HG02571 (cell line): ENCODE measurements at regions not wholly inside any gene's neighbourhood (a gene's known extent, or its start where the extent isn't known, plus 50 kb on each side); places are given as distances from the start of the nearest gene placed in this dataset.
"Not testable (repeated sequence)": the region's sequence is repeated elsewhere in the genome, so short reads cannot be mapped to it uniquely, and the experiment has no call there.

Experiments
- ATAC-seq: cut with Tn5 transposase; IDR thresholded peaks from one replicate; pipeline ENCODE4 v1.9.1; 2021; ENCODE audit warnings: mild to moderate bottlenecking, moderate library complexity; ENCODE audit not compliant: unreplicated experiment

DNA sequence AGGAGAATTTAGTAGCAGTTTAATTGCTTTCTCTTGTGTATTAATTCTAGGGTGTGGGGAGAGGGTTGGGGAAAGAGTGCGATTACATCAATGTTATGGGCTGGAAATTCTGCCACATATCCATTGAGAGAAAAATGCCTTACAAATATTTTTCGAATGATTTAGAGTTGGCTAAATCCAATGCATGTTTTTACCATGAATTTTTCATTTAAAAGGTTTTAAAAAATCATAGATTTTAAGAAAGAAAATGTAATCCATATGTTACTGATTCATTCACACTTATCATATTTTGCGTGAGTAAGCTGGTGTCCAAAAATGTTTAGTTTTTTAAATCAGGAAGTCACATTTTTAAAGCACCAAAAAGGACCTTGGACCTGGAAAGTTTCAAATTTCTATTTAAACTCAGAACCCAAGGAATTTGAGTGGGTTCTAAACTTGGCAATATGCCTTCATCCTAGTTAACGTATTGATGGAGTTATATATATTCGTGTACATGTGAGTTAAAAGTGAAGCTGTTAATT, 627.4 kb upstream of the CITED2 start:
- no peak for ATAC-seq

- no peak for ATAC-seq
These were observed 626.6 kb upstream of the CITED2 start for GRCh38 chr6:140001005-140001404.

- ATAC-seq, result not testable (repeated sequence)
These were observed 625.2 kb upstream of the CITED2 start for GRCh38 chr6:139999661-140000060.

GRCh38 chr6:139998478-139998877, 624.0 kb upstream of the CITED2 start:
- not testable (repeated sequence) for ATAC-seq

DNA sequence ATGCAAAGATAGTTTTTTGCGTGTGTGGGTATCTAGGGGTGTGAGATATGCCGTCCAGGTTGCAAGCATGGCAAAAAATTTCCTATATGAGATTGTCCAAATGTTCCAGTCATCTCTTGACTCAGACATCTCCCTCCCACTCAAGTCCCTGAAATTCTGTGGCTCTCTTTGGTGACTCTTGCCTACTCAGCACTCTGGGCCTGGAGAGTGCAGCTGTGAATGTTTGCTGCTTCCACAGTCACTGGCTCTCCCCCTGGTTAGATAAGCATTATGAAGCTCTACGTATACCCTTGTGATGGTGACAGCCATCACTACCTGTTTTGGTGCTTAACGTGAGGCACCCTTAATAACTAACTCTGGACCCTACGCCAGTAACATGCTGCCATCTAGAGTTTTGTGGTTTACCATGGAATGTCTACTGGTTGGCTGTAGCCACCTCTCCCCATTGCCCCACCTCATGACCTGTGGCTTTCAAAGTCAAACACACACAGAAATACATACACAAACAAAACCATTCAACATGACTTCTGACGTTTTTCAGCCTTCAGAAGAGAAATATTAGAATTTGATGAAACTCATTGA, 621.9 kb upstream of the CITED2 start:
- peak; percentile 90 for ATAC-seq

DNA sequence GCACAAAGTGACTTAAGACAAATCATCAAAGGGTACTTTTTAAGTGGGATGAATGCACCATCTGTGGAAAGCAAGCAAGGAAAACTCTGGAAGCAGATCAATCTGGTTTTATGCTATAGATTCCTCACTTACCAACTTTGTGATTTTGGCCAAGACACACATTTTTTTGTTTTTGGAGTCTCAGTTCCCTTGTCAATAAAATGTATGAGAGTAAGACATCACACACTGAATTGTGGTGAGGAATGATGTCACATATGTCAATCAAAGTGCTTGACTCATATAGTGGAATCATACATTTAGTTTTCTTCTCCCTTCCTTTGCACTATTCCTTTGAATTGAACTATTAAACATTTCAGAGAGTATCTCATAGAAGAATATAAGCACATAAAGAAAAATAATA, 620.5 kb upstream of the CITED2 start:
- ATAC-seq, result no peak

- no peak for ATAC-seq
These were observed 616.5 kb upstream of the CITED2 start for GRCh38 chr6:139990856-139991465.

- ATAC-seq, result no peak
These were observed 615.7 kb upstream of the CITED2 start for GRCh38 chr6:139990026-139990686.

- no peak for ATAC-seq
These were observed 614.2 kb upstream of the CITED2 start for GRCh38 chr6:139988685-139989084.

DNA sequence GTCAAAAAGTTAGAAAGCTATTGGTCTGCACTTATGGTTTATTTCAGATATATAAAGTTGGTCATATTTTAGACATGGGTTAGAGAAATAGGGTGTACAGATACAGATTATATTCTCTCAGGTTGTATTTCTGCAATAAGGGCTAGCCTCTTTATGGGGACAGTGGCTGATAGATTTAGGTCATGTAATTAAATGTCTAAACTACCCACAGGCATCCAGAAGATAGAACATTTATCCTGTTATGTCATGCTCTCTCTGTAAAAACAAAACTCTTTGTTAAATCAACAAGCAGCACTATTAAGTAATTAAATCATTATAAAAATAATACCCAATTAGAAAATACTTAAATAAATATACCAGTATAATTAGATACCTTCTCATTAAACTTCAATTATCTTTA, 612.6 kb upstream of the CITED2 start:
- no peak for ATAC-seq

DNA sequence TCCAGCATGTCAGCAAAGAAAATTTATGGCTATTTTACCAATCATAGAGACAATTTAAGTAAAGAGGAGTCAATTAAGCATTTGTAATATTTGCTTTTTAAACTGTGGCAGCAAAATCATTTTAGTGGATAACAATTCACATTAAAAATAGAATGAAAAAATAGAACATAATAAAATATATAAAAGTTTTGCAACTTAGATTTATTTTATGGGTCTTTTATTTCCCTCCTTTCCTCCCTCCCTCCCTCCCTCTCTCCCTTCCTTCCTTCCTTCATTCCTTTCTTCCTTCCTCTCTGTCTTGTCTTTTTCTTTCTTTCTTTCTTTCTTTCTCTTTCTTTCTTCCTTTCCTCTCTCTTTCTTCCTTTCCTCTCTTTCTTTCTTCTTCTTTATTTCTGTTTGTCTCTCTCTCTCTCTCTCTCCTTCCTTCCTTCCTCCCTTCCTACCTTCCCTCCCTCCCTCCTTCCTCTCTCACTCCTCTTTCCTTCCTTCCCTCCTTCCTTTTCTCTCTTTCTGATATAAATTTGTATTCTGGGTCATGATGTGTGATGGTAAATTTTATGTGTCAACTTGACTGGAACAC, 610.9 kb upstream of the CITED2 start:
- no peak for ATAC-seq

DNA sequence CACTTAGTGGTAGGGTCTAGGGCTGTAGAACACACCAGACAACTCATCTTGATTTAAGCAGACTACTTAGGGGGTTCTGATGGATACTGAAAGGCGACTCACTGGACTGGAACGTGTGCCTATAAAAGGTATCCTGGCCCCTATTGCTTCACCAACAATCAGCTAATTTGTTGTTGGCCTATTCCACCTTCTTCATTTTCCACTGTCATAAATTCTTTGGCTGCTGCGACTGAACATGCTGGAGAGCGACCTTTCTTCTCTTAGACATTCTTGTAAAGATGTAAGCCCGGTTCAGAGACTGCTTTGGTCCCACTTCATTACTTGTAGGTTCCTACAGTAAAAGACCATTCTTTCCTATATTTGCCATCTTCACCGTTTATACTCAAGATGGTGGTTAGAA, 609.9 kb upstream of the CITED2 start:
- ATAC-seq, result no peak

DNA sequence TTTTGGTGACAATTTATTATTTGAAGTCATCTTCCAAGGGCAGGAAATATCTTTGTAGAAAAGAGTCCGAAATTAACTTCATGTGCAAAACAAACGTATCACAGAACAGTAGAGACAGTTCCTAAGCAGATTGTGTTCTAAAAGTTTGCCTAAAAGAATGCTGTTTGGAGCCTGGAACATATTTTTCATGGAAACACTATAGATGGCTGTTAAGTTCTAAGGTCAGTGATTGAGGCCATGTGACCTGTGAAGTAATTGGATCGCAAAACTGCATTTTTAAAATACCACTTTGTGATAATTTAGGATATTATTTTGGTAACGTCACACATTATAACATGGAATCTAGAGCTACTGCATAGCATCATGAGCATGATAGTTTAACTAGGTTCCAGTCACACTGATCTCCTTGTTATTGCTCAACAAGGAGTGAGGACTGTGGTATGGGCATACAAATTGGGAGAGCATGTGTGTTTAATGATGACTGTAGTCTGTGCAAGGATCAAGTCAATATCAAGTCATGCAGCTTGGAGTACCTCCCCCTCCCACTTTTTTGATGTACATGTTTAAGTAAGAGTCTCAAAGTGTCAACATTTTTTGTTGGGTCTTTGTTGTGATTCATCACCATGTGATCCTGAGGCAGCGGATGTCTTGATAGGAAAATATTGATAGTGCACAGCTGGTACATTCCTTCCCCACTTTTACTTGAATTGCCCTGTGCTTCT, 609.3 kb upstream of the CITED2 start:
- ATAC-seq, result no peak

DNA sequence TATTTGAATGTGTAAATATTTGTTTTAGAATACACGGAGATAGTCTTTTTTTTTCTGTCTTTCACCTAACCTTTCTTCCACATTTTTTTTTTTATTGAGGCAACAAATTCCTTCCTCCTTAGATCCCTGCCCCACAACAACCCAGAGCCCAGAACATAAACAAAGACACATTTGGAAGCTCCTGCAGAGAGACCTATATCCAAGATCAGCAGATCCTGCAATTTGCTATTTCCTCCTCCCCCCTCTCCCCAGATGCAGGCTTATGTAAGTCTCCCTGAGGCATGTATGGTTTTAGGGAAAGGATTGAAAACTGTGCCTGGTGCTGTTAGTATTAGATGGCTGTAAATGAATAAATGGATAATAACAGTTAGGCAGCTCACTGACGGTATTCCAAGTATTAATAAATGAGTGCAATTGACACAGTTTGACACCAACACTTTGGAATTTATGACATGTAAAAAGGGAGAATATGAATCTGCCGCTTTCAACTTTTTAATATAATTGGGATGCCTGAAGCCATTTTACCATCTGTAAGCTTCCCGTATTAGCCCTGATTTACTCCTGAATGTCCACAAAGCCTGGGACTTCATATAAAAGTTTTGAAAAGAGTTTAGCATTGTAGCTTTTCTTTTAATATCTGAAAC, 608.3 kb upstream of the CITED2 start:
- no peak for ATAC-seq

DNA sequence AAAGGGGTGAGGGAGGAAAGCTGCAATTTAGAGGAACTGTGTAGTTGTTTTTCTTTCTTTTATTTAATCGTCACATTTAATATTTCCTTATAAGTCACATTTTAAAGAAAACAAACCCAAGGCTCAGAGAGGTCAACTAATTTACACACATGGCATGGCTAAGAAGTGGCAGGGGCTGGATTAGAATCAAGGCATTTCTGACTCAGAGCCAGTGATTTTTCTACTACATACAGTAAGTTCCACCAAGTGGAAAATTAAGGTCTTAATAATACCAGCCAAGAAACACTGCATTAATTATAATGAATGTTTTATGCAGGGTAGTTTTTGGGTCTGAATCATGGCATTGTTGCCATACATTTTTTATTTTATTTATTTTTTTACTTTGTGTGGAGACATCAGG, 607.7 kb upstream of the CITED2 start:
- no peak for ATAC-seq

GRCh38 chr6:139981768-139982181, 607.3 kb upstream of the CITED2 start:
- ATAC-seq, result no peak

- ATAC-seq, result no peak
These were observed 606.7 kb upstream of the CITED2 start for GRCh38 chr6:139981066-139981624.

GRCh38 chr6:139980631-139981030, 606.2 kb upstream of the CITED2 start:
- ATAC-seq, result not testable (repeated sequence)

DNA sequence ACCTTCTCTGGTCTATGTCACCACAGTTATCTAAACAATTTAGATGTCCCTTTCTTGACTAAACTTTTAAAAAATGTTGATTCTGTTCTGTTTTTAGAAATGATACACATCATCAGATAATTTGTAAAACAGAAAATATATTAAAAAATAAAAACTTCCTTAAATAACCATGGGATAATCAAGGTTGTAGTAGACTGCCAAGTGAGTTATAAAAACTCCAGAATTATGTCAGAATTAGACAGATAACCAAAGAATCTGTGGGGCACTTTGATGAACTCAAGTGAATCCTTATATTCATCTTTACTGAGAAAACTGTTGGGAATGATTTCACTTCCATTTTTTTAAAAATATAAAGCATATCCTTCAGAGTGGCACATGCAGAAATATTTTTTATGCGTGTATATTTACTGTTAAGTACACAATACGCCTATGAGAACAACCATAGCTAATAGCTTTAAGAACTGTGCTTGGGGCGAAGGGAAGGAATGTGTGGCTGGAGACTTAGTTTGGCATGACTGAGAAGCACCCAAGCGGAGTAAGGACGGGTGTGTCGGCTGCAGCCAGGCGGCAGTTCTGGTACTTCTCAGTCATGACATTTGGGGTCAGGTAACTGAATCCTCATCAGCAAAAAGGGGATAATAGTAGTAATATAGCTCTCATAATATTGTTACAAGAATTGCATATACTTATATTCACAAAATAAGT, 604.7 kb upstream of the CITED2 start:
- no peak for ATAC-seq

DNA sequence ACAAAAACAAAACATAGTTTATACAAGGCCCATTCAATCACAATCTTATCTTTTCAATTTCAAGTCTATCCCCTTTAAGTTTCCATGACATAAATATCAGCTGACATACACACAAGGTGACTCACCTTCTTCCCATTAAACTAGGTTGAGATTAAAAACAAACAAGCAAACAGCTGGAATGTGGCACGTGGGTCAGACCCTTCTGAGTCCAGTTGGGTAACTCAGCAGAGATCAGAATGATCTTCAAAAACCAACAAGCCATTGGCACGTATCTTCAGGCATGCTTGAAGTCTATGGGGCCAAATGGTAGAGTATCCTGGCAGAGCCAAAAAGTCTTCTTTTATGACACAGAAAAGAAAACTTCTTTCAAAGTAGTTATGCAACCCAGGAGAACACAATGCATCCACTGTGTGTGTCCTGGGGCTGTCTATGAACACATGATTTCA, 603.5 kb upstream of the CITED2 start:
- no peak for ATAC-seq
